Body of pancreas (tissue), 4 donors: ENCODE measurements at regions not wholly inside any gene's neighbourhood (a gene's known extent, or its start where the extent isn't known, plus 50 kb on each side); places are given as distances from the start of the nearest gene placed in this dataset.
A peak's percentile ranks its signal among the peaks of the same experiment; 100 is the strongest.
"Not testable (repeated sequence)": the region's sequence is repeated elsewhere in the genome, so short reads cannot be mapped to it uniquely, and the experiment has no call there.

ENCODE experiments used
- ATAC-seq: fragments of 150-250 bp; one replicate; pipeline ENCODE4 v1.9.1; 2016
- DNase-seq, 4 donors: peaks; one replicate each; pipeline ENCODE4 v3.0.0-alpha.2; 2019
- H3K27ac ChIP-seq, 4 donors: fragments of 200-600 bp; sonication (generic); 1 replicate in 3 of 4; 2 replicates in 1 of 4; pipeline versions ENCODE4 v1.5.1 to v1.6.1; 2016 to 2019; ENCODE audit warnings: mild to moderate bottlenecking in 1 of 4, mixed read lengths in 1 of 4, moderate library complexity in 1 of 4
- H3K27me3 ChIP-seq, 2 donors: fragments of 200-600 bp; sonication (generic); one replicate each; pipeline ENCODE4 v1.6.0; 2016; ENCODE audit warnings: mild to moderate bottlenecking in 1 of 2
- H3K36me3 ChIP-seq, 2 donors: fragments of 200-600 bp; sonication (generic); replicated peaks in 1 of 2; 2 replicates each; pipeline ENCODE4 v1.5.1; 2016; ENCODE audit warnings: low read depth in 2 of 2; ENCODE audit not compliant: insufficient read depth in 1 of 2
- H3K4me1 ChIP-seq: fragments of 200-600 bp; sonication (generic); one replicate; pipeline ENCODE4 v1.6.0; 2016
- H3K4me3 ChIP-seq, 2 donors: fragments of 200-600 bp; sonication (generic); 1 replicate in 1 of 2; 2 replicates in 1 of 2; pipeline ENCODE4 v1.5.1; 2016 to 2019
- H3K9me3 ChIP-seq, 3 donors: fragments of 200-600 bp; sonication (generic); 1 replicate in 2 of 3; 2 replicates in 1 of 3; pipeline ENCODE4 v1.5.1; 2016
- POLR2A ChIP-seq, 3 donors: fragments of 450-650 bp; IDR thresholded peaks; one replicate each; pipeline ENCODE4 v1.6.1; 2016; ENCODE audit warnings: antibody characterized with exemption in 3 of 3, mild to moderate bottlenecking in 2 of 3
- WGBS, 2 donors: methylation state at CpG; one replicate each; pipeline ENCODE4 v1.1.5; 2017; 5-methylcytosine and 5-hydroxymethylcytosine counted together
- intact Hi-C: fragments of 100-400 bp; cut with DNase I; formaldehyde crosslinking; loops from one replicate; pipeline ENCODE4 v1.15.1; 2023
- TF ChIP-seq, protein P1 (sequence below), 7 experiments: fragments of 450-650 bp in 4 of 7; fragments of 200-600 bp in 3 of 7; sonication (generic) in 3 of 7; IDR thresholded peaks; one replicate each; pipeline ENCODE4 v1.5.1; 2016 to 2019; ENCODE audit warnings: antibody characterized with exemption in 7 of 7

GRCh38 chr22:49005557-49005956, 822.1 kb downstream of the BRD1 start:
- no peak overlapping the region for H3K27ac ChIP-seq
- ATAC-seq: no peak

GRCh38 chr22:49004484-49005399, 822.9 kb downstream of the BRD1 start:
- TF ChIP-seq POLR2A (IDR thresholded peaks at IDR 0.05): no peak
- TF ChIP-seq, protein P1, sequence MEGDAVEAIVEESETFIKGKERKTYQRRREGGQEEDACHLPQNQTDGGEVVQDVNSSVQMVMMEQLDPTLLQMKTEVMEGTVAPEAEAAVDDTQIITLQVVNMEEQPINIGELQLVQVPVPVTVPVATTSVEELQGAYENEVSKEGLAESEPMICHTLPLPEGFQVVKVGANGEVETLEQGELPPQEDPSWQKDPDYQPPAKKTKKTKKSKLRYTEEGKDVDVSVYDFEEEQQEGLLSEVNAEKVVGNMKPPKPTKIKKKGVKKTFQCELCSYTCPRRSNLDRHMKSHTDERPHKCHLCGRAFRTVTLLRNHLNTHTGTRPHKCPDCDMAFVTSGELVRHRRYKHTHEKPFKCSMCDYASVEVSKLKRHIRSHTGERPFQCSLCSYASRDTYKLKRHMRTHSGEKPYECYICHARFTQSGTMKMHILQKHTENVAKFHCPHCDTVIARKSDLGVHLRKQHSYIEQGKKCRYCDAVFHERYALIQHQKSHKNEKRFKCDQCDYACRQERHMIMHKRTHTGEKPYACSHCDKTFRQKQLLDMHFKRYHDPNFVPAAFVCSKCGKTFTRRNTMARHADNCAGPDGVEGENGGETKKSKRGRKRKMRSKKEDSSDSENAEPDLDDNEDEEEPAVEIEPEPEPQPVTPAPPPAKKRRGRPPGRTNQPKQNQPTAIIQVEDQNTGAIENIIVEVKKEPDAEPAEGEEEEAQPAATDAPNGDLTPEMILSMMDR (IDR thresholded peaks at IDR 0.05): no peak
- H3K27ac ChIP-seq: no peak overlapping the region
- H3K4me3 ChIP-seq: no peak overlapping the region
- WGBS, 2 donors: 74 to 76% methylated on average over 18 to 29 of the region's 29 CpGs
- H3K4me1 ChIP-seq: no peaks in the 10 kb centered on the region
- no peaks in the 10 kb centered on the region for H3K27me3 ChIP-seq
- intact Hi-C loops: no loop called here
- peak in 1 of 4 donors; percentile 3 for DNase-seq
- no peaks in the 10 kb centered on the region for H3K9me3 ChIP-seq
- ATAC-seq: no peak
- no peaks in the 10 kb centered on the region for H3K36me3 ChIP-seq

More at GRCh38 chr22:49005557-49005956, 822.1 kb downstream of the BRD1 start:
- Histone ChIP-seq H3K4me1 (no peaks in the 10 kb centered on the region), H3K27me3 (no peaks in the 10 kb centered on the region), H3K36me3 (no peaks in the 10 kb centered on the region), H3K4me3 (no peak overlapping the region), H3K9me3 (no peaks in the 10 kb centered on the region)
- intact Hi-C loops: no loop called here
- 61 to 82% methylated on average over 7 of the region's 7 CpGs for WGBS, 2 donors
- peak in 1 of 3 donors; percentile 3 for TF ChIP-seq POLR2A (IDR thresholded peaks at IDR 0.05)
- TF ChIP-seq, protein P1 (IDR thresholded peaks at IDR 0.05): no peak
- peak in 1 of 4 donors; percentile 2 for DNase-seq

- ATAC-seq, H3K27me3 ChIP-seq, H3K4me1 ChIP-seq, H3K36me3 ChIP-seq, DNase-seq, intact Hi-C loops, H3K27ac ChIP-seq, H3K9me3 ChIP-seq, H3K4me3 ChIP-seq: not testable (repeated sequence)
- WGBS, 2 donors: 84 to 88% methylated on average over 13 to 14 of the region's 14 CpGs
Observed at GRCh38 chr22:48997605-48998004, 830.1 kb downstream of the BRD1 start.

DNA sequence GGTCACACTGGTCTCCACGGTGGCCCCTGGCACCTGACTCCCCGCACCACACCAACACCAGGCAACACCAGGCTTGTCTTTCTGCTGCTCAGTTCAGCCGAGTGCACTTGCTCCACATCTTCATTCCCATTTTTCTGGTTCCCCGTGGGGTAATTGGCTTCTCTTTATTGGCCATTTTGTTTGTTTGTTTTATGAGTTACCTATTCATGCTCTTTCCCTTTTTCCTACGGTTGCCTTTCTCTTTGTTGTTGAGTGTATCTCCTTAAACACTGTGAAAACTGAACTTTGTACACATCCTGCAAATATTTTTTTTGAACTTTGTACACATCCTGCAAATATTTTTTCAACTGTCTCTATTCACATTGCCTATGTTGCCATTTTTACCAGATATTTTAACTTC, 834.0 kb downstream of the BRD1 start:
- no peaks in the 10 kb centered on the region for H3K27me3 ChIP-seq
- TF ChIP-seq, protein P1 (IDR thresholded peaks at IDR 0.05): no peak
- TF ChIP-seq POLR2A (IDR thresholded peaks at IDR 0.05): no peak
- ATAC-seq: no peak
- H3K9me3 ChIP-seq: no peaks in the 10 kb centered on the region
- DNase-seq: no peak
- no peaks in the 10 kb centered on the region for H3K4me1 ChIP-seq
- no peaks in the 10 kb centered on the region for H3K36me3 ChIP-seq
- H3K27ac ChIP-seq: no peak overlapping the region
- 49 to 52% methylated on average over 5 of the region's 5 CpGs for WGBS, 2 donors
- intact Hi-C loops: no loop called here
- no peak overlapping the region for H3K4me3 ChIP-seq

DNA sequence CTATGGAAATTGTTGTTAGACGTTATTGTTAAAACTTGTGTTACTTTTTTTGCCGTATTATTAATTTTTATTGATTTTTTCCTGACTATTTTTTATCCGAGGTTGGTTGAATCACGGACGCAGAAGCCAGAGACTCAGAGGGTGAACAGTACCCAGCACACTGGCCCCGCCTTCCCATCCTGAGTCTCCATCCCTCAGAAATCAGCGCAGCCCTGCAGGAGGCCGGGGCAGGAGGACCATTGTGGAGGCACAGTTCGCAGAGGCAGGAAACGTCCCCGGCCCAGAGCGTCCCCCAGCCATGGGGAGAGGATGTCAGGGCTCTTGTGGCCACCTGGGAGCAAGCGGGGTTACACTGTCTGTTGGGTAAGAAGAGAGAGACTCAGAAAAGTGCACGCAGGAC, 843.0 kb downstream of the BRD1 start:
- intact Hi-C loops: no loop called here
- TF ChIP-seq POLR2A (IDR thresholded peaks at IDR 0.05): no peak
- TF ChIP-seq, protein P1 (IDR thresholded peaks at IDR 0.05): no peak
- WGBS, 2 donors: 50% methylated on average over 14 of the region's 14 CpGs

More for the DNA sequence above, 843.0 kb downstream of the BRD1 start:
- DNase-seq: no peak
- Histone ChIP-seq H3K9me3 (no peaks in the 10 kb centered on the region), H3K36me3 (no peaks in the 10 kb centered on the region), H3K4me1 (no peaks in the 10 kb centered on the region), H3K27ac (no peak overlapping the region), H3K4me3 (no peak overlapping the region), H3K27me3 (peaks cover 0 to under 1% of the 10 kb centered on the region in 2 donors)
- ATAC-seq: no peak
